ENCODE measurements at regions not wholly inside any gene's neighbourhood (a gene's known extent, or its start where the extent isn't known, plus 50 kb on each side); places are given as distances from the start of the nearest gene placed in this dataset.

- Histone ChIP-seq H3K27me3 (no peaks in the 10 kb centered on the region; the same call in 1 of the 2 replicates), H3K4me3 (no peak overlapping the region), H3K36me3 (no peaks in the 10 kb centered on the region), H3K27ac (no peak overlapping the region), H3K9me3 (replicated peaks) (no peaks in the 10 kb centered on the region), H3K4me1 (no peaks in the 10 kb centered on the region)
- no peak for DNase-seq
Observed at GRCh38 chr14:78091361-78091760, 78.8 kb upstream of the NRXN3 start.

GRCh38 chr14:78092040-78092439 lies 78.1 kb upstream of the NRXN3 start:
- no peak overlapping the region for H3K4me3 ChIP-seq
- no peaks in the 10 kb centered on the region for H3K9me3 ChIP-seq (replicated peaks)
- no peaks in the 10 kb centered on the region; the same call in 1 of the 2 replicates for H3K27me3 ChIP-seq
- DNase-seq, result no peak
- no peaks in the 10 kb centered on the region for H3K36me3 ChIP-seq
- H3K27ac ChIP-seq, result no peak overlapping the region
- no peaks in the 10 kb centered on the region for H3K4me1 ChIP-seq

- H3K4me3 ChIP-seq, result no peak overlapping the region
- peaks cover 3% of the 10 kb centered on the region; the same call in 1 of the 2 replicates for H3K4me1 ChIP-seq
- DNase-seq, result peak; percentile 6 to 31
- no peaks in the 10 kb centered on the region for H3K36me3 ChIP-seq
- H3K27ac ChIP-seq, result no peak overlapping the region
- H3K27me3 ChIP-seq, result no peaks in the 10 kb centered on the region
- H3K9me3 ChIP-seq (replicated peaks), result no peaks in the 10 kb centered on the region
Observed at GRCh38 chr14:78103271-78103670, 66.9 kb upstream of the NRXN3 start.

- DNase-seq, result no peak
- Histone ChIP-seq H3K9me3 (replicated peaks) (no peaks in the 10 kb centered on the region), H3K4me3 (no peak overlapping the region), H3K27ac (no peak overlapping the region), H3K27me3 (no peaks in the 10 kb centered on the region), H3K36me3 (no peaks in the 10 kb centered on the region), H3K4me1 (peaks cover 3% of the 10 kb centered on the region; the same call in 1 of the 2 replicates)
Observed at GRCh38 chr14:78104160-78104559, 66.0 kb upstream of the NRXN3 start.

- H3K4me3 ChIP-seq, result no peak overlapping the region
- no peaks in the 10 kb centered on the region for H3K9me3 ChIP-seq (replicated peaks)
- H3K36me3 ChIP-seq, result no peaks in the 10 kb centered on the region
- H3K27me3 ChIP-seq, result no peaks in the 10 kb centered on the region
- H3K27ac ChIP-seq, result no peak overlapping the region
- peaks cover 3% of the 10 kb centered on the region; the same call in 1 of the 2 replicates for H3K4me1 ChIP-seq
- no peak for DNase-seq
Observed at GRCh38 chr14:78104655-78105054, 65.5 kb upstream of the NRXN3 start.

GRCh38 chr14:78106381-78106780 lies 63.8 kb upstream of the NRXN3 start:
- DNase-seq, result no peak
- Histone ChIP-seq H3K27me3 (no peaks in the 10 kb centered on the region), H3K36me3 (no peaks in the 10 kb centered on the region), H3K4me3 (no peak overlapping the region), H3K9me3 (replicated peaks) (no peaks in the 10 kb centered on the region), H3K4me1 (peaks cover 3% of the 10 kb centered on the region; the same call in 1 of the 2 replicates), H3K27ac (no peak overlapping the region)

- Histone ChIP-seq H3K4me3 (no peak overlapping the region), H3K36me3 (no peaks in the 10 kb centered on the region), H3K27me3 (no peaks in the 10 kb centered on the region), H3K4me1 (peaks cover 3% of the 10 kb centered on the region; the same call in 1 of the 2 replicates), H3K9me3 (replicated peaks) (no peaks in the 10 kb centered on the region), H3K27ac (no peak overlapping the region)
- no peak for DNase-seq
Observed at GRCh38 chr14:78107166-78107565, 63.0 kb upstream of the NRXN3 start.

GRCh38 chr14:78119440-78119839 lies 50.7 kb upstream of the NRXN3 start:
- no peak for DNase-seq
- Histone ChIP-seq H3K36me3 (no peaks in the 10 kb centered on the region), H3K4me1 (no peaks in the 10 kb centered on the region), H3K27ac (no peak overlapping the region), H3K27me3 (0 out of 2 replicates have a peak, but pooled peaks cover 3% of the 10 kb centered on the region), H3K9me3 (replicated peaks) (no peaks in the 10 kb centered on the region), H3K4me3 (no peak overlapping the region)

Measured in SJCRH30 (cell line).